Left ventricle myocardium superior (tissue), 1 donor: ENCODE measurements at regions not wholly inside any gene's neighbourhood (a gene's known extent, or its start where the extent isn't known, plus 50 kb on each side); places are given as distances from the start of the nearest gene placed in this dataset.
"Not testable (repeated sequence)": the region's sequence is repeated elsewhere in the genome, so short reads cannot be mapped to it uniquely, and the experiment has no call there.

Source experiments
- ATAC-seq: fragments of 200-7000 bp; cut with Tn5 transposase; one replicate; pipeline ENCODE4 v1.9.1; 2020; ENCODE audit warnings: mild to moderate bottlenecking, moderate library complexity
- DNase-seq: peaks from one replicate; pipeline ENCODE4 v3.0.0-alpha.2; 2020
- intact Hi-C: fragments of 100-400 bp; cut with micrococcal nuclease; formaldehyde crosslinking; loops from one replicate; pipeline ENCODE4 v1.11.0; 2022
- donor health status: DM: no; HTN: yes; CAD: no; lungs with severe emphysema.

DNA sequence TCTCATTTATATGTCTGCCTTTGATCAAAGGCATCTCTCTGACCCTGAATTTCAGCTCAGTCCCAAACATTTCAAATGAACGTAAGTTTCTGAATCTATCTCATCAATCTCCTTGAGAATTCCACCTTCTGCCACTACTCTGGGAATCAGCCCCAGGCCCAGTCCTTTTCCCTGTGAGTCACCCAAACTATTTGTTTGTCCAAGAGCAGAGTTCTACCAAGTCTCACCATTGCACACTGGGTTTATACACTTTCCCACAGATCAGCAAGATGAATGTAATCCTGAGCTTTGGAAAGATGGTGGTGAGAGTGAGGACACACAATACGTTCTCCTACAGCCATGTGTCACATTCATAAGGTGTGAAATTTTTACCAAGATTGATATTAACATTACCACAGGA lies 251.3 kb upstream of the VWC2 start:
- no peak for DNase-seq
- no peak for ATAC-seq
- intact Hi-C loops = no loop called here

DNA sequence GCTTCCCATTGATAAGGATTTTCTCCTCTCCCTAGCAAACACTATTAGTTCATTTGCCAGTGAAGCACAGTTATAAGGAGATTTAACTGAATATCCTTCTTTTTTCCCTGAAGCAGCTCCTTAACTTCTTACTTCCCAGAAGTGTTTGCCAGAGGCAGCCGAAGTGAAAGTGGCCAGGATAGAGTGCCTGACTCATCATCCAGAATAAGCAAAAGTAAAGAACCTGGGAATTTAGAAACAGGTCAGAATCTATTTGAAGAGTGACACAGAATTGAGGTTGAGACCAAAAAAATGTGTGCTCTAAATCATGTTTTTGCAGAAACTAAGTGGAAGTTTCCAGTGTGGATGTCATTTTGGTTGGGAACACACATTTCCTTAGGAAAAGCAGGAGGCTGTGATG lies 249.6 kb upstream of the VWC2 start:
- DNase-seq = no peak
- ATAC-seq = no peak
- intact Hi-C loops = no loop called here

DNA sequence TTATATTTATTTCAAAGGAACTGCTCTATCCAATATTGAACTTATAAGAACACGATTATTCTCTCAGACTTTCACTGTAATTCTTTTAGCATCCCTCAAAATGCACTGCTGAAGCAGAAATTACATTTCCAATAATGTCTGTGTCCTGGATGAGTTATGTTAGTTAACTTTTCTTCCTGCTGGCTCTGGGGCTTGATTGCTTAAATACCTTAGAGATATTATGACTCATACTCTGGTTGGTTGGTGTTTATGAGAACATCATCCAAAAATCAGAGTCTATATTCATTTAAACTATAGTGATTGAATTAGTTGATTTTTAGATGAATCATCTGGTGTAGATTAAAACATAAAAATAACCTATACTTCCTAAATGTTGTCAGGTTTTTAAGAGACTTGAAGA lies 246.3 kb upstream of the VWC2 start:
- intact Hi-C loops = no loop called here
- ATAC-seq (no peak), DNase-seq (no peak)

DNA sequence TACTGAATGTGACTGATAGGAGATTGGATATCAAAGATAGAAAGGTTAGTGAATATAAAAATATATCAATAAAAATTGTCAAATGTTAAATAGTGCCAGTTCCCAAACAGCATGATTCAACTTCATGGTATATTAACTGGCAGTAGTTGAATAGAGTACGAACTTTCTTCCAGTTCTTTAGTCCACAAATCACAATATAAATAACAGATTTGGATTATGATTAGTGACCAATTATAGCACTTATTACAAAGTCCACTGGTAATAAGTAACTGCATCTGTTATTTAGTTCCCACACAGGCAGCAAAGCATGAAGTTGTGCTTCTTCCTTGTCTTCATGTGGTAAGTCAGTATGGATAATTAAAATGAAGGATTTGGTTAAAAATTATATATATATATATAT lies 243.0 kb upstream of the VWC2 start:
- no peak for DNase-seq
- no peak for ATAC-seq
- intact Hi-C loops = no loop called here

DNA sequence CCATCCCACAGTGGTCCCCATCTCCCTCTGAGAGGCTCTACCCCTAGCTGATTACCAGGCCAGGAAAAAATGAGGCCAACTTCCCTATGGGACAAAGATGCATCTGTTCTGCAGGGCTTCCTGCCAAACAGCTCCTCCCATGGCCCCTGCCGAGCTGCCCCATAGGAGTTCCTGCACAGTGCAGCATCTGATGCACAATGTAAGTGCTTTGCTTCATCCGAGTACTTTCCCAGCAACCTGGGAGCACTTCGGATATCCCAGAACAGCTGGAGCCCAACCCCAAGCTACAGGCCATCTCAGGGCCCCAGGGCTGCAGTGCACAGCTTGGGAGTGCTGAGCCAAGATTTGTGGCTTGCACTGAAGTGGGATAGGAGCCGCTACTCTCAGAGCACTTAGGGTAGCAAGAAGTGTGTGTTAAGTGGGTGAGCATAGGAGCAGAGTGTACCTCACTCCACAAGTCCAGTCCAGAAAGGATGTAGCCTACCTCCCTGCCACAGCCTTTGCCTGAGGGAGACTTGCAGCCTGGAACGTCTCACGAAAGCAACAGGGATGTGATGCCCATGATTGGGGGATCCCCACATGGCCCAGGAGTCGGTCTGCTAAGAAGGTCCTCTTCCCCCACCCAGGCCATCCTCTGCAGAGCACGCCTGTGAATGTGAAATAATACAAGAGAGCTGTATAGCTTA lies 209.6 kb upstream of the VWC2 start:
- DNase-seq (no peak), ATAC-seq (no peak)
- intact Hi-C loops = no loop called here

DNA sequence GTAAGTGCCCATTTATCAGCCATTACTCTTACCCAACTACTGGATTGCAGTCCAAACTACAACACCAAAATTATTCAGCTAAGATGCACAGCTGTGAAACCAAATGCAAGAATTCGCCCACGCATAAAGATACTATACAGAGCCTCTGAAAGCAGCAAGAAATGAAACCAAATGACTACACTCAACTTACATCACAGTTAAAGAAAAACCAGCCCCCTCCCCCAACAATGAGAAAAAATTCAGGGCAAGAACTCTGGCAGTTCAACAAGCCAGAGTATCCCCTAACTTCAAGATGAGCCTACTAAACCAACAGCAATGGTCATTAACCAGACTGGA lies 209.1 kb upstream of the VWC2 start:
- DNase-seq = no peak
- ATAC-seq = no peak
- intact Hi-C loops = no loop called here

DNA sequence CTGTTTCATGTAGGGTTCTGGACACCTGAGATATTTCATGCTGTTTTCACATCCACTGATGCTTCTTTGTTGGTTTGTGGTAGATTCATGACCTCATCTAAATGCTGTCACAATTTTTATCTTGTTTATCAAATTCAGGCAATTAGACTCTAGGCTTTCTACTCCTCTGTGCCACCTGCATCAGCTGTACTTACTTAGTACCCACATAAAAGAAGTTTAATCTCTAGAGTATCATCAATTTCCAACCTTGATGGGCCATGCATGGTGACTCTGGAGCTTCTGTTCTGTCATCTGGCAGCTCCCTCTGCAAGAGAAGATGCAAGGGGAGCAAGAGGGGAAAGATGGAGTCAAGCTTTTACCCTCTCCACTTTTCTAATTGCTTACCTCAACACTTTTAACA lies 195.9 kb upstream of the VWC2 start:
- intact Hi-C loops = no loop called here
- DNase-seq (no peak), ATAC-seq (no peak)

DNA sequence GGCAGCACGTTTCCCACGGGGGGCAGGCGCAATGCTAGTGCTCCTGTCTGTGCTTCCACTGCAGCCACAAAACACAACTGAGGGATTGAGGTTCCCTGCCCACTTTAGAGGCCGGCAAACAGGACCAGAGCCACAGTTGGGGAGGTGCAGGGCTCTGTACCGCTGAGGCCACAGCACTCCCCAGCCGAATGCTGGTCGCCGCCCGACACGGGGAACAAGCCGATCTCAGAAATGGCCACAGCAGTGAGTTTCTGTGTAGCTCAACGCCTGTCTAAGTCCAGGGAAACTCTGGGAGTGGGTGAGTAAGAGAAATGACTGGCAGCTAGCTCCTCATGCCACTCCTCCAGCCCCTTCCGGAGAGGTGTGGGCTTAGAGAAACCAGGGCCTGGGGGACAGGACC lies 194.0 kb upstream of the VWC2 start:
- intact Hi-C loops = no loop called here
- ATAC-seq = no peak
- DNase-seq = no peak

DNA sequence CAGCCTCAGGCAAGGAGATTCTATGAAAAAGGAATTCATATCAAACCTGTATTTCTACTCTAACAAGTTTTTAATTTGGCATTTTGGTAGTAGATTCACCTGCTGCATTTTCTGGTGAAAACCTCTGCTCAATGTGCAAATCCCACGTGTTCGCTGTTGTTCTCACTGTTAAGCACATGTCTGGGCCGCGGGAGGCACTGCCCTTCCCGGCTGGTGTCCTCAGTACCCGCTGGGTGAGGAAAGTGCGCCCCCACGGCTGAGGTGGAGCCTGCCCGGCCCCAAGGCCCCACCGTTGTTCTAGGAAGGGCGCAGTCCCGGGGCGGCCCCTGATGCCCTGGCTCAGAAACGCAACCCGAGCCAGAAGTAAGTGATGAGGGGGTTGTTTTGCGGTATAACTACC lies 193.4 kb upstream of the VWC2 start:
- DNase-seq = no peak
- no peak for ATAC-seq
- intact Hi-C loops = no loop called here

DNA sequence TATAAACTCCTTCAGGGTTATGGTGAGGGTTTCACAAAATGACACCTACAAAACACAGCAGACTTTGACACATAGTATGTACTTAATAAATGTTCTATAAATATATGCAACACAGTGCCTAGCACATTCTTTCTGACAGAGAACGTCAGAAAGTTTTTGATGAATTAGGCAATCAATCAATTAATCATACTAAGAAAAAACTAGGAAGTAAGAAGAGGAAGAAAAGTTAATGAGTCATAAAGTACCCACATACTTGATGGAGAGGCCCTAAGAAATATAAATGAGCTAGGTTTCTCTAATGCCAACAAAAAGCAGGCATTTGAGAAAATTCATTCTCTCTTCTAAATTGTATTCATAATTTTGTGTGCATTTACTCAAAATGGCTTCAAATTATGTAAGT lies 192.7 kb upstream of the VWC2 start:
- no peak for DNase-seq
- intact Hi-C loops = no loop called here

DNA sequence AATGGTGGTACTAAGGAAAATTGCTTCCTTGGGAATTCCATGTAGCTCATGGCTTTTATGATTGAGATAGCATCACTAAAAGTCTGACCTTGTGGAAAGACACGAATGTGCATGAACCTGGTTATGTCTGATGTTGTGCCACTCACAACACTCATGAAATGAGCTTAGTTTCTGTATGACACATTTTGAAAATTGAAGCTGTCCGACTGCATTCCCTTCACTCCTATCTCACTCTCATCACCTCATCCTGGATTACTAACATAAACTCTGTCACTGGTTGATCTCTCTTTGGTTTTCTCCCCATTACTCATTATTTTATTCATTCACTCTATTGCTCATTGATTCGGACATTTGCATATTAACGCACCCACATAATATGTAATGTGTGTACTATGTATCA lies 190.0 kb upstream of the VWC2 start:
- intact Hi-C loops = no loop called here
- ATAC-seq (no peak), DNase-seq (no peak)

More for the DNA sequence above, 192.7 kb upstream of the VWC2 start:
- no peak for ATAC-seq

DNA sequence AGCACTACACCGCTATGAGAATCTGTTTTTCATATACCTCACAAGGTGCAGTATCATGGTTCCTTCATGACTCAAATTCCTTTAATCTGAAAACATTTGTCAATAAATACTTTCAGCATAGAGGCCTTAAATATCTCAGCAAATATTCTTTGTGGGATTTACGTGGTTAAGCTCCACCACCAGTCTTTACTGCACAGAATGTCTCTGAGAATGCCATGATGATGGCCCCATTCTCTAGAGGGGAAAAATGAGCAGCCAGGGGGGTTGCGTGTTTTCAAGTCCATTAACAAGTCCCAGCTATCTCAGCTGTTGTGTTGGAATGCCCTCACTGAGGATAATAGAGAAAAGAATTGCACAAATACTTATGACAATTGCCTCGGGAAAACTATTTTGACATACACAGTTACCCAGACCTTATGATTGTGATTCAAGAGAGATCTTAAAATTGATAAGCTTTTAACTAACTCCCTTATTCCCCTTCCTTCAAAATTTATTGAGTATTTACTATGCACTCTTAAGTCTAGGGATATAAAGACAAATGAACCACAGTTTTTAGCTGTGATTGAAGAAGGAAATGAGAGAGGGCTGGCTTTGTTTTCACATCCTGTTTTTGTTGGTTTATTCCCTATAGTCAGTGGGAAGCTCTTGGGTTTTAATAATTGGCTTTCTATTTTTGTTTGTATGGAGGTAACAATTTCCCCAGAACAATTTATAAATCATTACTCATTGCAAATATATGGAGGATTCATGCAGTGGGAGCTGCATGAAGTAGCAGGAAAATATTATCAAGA lies 176.5 kb upstream of the VWC2 start:
- intact Hi-C loops = no loop called here
- DNase-seq = no peak
- no peak for ATAC-seq

DNA sequence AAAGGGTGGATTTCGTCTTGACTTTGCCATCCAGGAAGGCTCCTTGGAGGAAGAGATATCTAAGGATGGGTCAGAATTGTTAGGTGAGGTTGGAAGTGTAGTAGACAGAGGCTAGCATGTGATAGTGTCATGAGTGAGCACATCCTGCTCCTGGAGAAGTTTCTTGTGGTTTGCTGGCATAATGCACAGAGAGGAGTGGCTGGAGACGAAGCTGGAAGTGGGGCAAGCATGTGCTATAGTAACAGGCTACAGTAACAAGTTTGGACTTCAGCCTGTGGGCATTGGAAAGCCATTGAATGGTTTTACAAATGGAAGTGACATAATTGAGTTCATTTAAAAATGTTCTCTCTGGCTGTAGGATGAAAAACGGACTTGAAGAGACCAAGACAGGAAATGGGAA lies 175.6 kb upstream of the VWC2 start:
- no peak for DNase-seq
- intact Hi-C loops = no loop called here
- no peak for ATAC-seq

DNA sequence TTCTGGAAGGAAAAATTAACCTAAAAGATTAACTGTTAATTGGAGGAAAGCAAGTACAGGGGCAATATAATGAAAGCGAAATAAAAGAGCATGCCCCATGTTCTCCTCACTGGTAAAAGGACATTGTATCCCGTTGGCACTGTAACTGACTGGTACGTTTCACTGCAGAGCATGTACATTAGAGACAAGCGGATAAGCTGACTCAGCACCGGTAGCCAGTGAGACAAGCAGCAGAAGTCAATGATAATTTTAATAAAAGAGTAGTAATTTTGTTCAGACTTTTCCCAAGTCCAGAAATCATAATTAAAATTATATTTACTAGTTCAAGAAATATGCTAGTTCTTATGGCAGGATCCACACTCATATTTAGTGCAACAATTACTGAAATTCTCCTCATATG lies 161.5 kb upstream of the VWC2 start:
- ATAC-seq (no peak), DNase-seq (no peak)
- intact Hi-C loops = no loop called here

DNA sequence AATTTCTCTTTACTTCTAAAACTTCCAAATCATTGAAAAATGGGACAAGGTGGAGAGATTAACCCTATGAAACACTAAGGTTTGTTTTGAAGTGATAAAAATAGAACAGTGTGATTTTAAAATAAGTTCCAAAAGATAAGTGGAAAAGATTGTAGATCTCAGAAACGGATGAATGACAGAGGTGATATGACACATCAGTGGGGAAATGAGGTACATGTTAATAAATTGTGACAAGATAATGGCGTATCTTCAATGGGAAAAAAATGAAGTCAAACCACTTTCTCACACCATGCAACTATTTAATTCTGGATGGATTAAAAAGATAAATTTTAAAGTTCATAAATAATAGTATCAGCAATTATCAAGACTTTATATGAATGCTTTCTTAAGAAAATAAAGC lies 159.7 kb upstream of the VWC2 start:
- DNase-seq = no peak
- ATAC-seq = no peak
- intact Hi-C loops = no loop called here

DNA sequence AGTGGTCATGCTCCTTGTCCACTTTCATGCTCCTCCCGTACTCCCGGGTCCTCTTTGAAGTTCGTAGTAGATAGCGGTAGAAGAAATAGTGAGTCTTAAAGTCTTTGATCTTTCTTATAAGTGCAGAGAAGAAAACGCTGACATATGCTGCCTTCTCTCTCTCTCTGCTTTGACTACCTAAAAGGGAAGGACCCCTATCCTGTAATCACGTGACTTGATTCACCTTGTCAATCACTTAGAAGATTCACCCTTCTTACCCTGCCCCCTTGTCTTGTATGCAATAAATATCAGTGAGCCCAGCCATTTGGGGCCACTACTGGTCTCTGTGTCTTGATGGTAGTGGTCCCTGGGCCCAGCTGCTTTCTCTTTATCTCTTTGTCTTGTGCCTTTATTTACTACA lies 158.5 kb upstream of the VWC2 start:
- DNase-seq, ATAC-seq, intact Hi-C loops: not testable (repeated sequence)

DNA sequence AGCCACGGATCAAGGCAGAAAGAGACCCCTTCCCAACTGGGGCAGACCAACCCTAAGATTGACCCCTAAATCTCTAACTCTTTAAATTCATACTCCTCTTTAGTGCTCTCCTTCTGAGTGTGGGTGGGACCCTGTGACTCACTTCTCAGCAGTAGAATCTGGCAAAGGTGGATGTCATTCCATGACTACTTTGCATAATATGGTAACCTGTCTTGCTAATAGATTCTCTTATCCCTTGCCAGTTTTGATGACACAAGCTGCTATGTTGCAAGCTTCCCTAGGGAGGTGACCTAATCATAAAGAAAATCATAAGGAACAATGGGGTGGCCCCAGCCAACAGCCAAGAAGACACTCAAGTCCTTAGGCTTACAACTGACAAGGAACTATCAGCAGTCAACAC lies 155.4 kb upstream of the VWC2 start:
- DNase-seq (no peak), ATAC-seq (no peak)
- intact Hi-C loops = no loop called here

DNA sequence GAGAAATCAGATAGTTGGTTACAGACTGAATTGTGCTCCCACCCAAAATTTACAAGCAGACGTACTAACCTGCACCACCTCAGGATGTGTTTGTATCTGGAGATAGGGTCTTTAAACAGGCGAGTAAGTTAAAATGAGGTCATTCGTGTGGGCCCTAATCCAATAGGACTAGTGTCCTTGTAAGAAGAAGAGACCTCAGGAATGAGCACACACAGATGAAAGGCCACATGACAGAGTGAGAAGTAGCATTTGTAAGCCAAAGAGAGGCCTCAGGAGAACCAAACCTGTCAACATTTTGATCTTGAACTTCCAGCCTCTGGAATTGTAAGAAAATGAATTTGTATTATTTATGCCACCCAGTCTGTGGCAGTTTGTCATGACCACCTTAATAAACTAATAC lies 149.5 kb upstream of the VWC2 start:
- ATAC-seq (peak; percentile 23), DNase-seq (no peak)
- intact Hi-C loops = no loop called here

DNA sequence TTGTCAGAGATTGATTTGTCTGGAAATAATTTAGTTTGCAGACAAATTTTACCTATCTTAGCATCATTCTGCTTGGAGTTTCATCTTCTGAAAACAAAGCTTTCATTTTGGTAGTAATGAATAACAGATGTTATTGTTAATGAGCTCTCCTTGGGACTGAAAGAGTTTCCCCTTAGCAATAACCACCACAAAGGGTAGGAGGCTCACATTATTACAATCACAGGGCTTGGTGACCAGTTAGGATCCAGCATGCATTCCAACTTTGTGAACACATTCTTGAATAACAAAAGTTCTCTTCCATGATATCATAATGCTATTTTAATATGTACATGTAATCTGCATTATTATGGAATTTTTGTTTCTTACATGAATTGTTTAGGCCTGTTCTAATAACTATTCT lies 148.8 kb upstream of the VWC2 start:
- DNase-seq = no peak
- ATAC-seq = peak; percentile 73
- intact Hi-C loops = no loop called here

DNA sequence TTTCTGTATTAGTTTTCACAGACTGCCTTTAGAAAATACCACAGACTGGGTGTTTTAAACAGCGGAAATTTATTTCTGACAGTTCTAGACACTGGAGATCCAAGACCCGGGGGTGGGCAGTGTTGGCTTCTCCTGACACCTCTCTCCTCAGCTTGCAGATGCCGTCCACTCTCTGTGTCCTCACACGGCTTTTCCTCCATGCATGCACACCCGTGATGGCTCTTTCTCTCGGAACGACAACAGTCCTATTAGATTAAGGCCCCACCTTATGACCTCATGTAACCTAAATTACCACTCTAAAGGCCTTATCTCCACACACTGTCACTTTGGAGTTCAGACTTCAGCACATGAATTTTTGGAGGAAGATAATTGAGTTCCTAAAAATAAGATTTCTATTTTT lies 142.9 kb upstream of the VWC2 start:
- DNase-seq = peak; percentile 46
- ATAC-seq = peak; percentile 96
- intact Hi-C loops = no loop called here

DNA sequence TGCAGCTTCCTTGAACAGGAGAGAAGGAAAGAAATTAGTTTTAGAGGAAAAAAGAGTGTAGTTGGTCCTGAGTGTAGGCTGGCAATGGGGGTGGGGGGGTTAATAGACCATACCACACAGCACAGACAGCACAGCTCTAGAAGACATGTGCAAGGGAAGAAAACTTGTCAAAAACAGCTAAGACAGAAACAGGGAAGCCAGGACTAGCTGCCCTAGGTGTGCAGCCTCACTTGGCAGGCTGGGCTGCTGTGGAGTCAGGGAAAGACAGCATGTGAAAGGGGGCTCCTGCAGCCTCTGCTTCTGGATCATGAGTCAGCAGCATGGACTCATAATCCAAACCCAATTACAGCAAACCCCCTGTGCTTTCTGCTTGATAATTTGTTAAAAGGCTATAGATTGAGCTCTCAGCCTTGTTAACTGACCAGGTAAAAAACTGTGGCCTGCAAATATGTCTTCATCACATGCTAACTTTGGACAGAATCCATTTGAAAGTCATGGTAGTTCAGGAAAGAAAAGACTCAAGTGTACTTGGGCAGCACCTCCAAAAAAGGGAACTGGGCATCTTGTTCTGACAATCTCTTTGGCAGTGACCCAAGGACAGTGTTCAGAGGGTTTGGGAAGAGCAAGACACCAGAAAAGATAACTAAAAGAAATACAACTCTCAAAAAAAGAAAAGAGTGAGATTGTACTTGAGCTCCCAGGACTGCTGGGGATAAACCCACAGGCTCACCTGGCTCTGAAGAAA lies 142.2 kb upstream of the VWC2 start:
- DNase-seq (peak; percentile 32), ATAC-seq (peak; percentile 44)
- intact Hi-C loops = no loop called here
